ENCODE measurements at regions not wholly inside any gene's neighbourhood (a gene's known extent, or its start where the extent isn't known, plus 50 kb on each side); places are given as distances from the start of the nearest gene placed in this dataset.

GRCh38 chr5:167985373-167985772 is 306.1 kb upstream of the WWC1 start:
- ChIA-PET CTCF (no interaction called here), POLR2A (no interaction called here)
- Mint-ChIP-seq H3K27me3 (peaks cover 7% of the 10 kb centered on the region), H3K9me3 (ENCODE audit: low read depth) (peaks cover 3% of the 10 kb centered on the region), H3K27ac (no peak overlapping the region), H3K4me3 (no peak overlapping the region), H3K4me1 (no peaks in the 10 kb centered on the region), H3K36me3 (ENCODE audit: low read depth) (no peaks in the 10 kb centered on the region)
- ATAC-seq (no peak), DNase-seq (no peak)
- intact Hi-C loops (cut with DNase I, micrococcal nuclease) = no loop called here

GRCh38 chr5:167987490-167988280 is 303.8 kb upstream of the WWC1 start:
- Mint-ChIP-seq H3K36me3 (ENCODE audit: low read depth) (no peaks in the 10 kb centered on the region), H3K4me1 (no peaks in the 10 kb centered on the region), H3K9me3 (ENCODE audit: low read depth) (no peaks in the 10 kb centered on the region), H3K4me3 (no peak overlapping the region), H3K27me3 (peaks cover 7% of the 10 kb centered on the region), H3K27ac (no peak overlapping the region)
- intact Hi-C loops (cut with DNase I, micrococcal nuclease) = no loop called here
- ATAC-seq (no peak), DNase-seq (no peak)
- ChIA-PET CTCF (no interaction called here), POLR2A (no interaction called here)

- H3K4me1 Mint-ChIP-seq = no peaks in the 10 kb centered on the region
- ATAC-seq = no peak
- H3K27me3 Mint-ChIP-seq = peaks cover 3% of the 10 kb centered on the region
- H3K4me3 Mint-ChIP-seq = no peak overlapping the region
- CTCF ChIA-PET = interaction anchor here (0.8 kb wide), 1 partner anchor 294 kb away, joined by 4 read pairs; no protein-coding TSS in a partner anchor
- no peak overlapping the region for H3K27ac Mint-ChIP-seq
- DNase-seq = no peak
- POLR2A ChIA-PET = no interaction called here
- H3K9me3 Mint-ChIP-seq (ENCODE audit: low read depth) = no peaks in the 10 kb centered on the region
- H3K36me3 Mint-ChIP-seq (ENCODE audit: low read depth) = no peaks in the 10 kb centered on the region
- intact Hi-C loops (cut with DNase I, micrococcal nuclease) = no loop called here
Observed at GRCh38 chr5:167992868-167993267, 298.6 kb upstream of the WWC1 start.

GRCh38 chr5:167993771-167994170 is 297.7 kb upstream of the WWC1 start:
- Mint-ChIP-seq H3K4me3 (no peak overlapping the region), H3K9me3 (ENCODE audit: low read depth) (no peaks in the 10 kb centered on the region), H3K36me3 (ENCODE audit: low read depth) (no peaks in the 10 kb centered on the region), H3K4me1 (no peaks in the 10 kb centered on the region), H3K27ac (no peak overlapping the region), H3K27me3 (no peaks in the 10 kb centered on the region)
- DNase-seq (no peak), ATAC-seq (no peak)
- ChIA-PET POLR2A (no interaction called here), CTCF (interaction anchor here (0.8 kb wide), 1 partner anchor 294 kb away, joined by 4 read pairs; no protein-coding TSS in a partner anchor)
- intact Hi-C loops (cut with DNase I, micrococcal nuclease) = no loop called here

- Mint-ChIP-seq H3K9me3 (ENCODE audit: low read depth) (no peaks in the 10 kb centered on the region), H3K4me3 (no peak overlapping the region), H3K27me3 (no peaks in the 10 kb centered on the region), H3K36me3 (ENCODE audit: low read depth) (no peaks in the 10 kb centered on the region), H3K27ac (no peak overlapping the region), H3K4me1 (no peaks in the 10 kb centered on the region)
- intact Hi-C loops (cut with DNase I, micrococcal nuclease) = no loop called here
- ChIA-PET POLR2A (no interaction called here), CTCF (no interaction called here)
- DNase-seq (no peak), ATAC-seq (no peak)
Observed at GRCh38 chr5:167995844-167996425, 295.5 kb upstream of the WWC1 start.

GRCh38 chr5:167998148-167998767 is 293.2 kb upstream of the WWC1 start:
- Mint-ChIP-seq H3K27ac (no peak overlapping the region), H3K4me3 (no peak overlapping the region), H3K27me3 (no peaks in the 10 kb centered on the region), H3K9me3 (ENCODE audit: low read depth) (no peaks in the 10 kb centered on the region), H3K4me1 (no peaks in the 10 kb centered on the region), H3K36me3 (ENCODE audit: low read depth) (no peaks in the 10 kb centered on the region)
- DNase-seq (no peak), ATAC-seq (no peak)
- POLR2A ChIA-PET = no interaction called here
- CTCF ChIA-PET = no interaction called here
- intact Hi-C loops (cut with DNase I, micrococcal nuclease) = no loop called here

- Mint-ChIP-seq H3K27ac (no peak overlapping the region), H3K4me3 (no peak overlapping the region), H3K9me3 (ENCODE audit: low read depth) (no peaks in the 10 kb centered on the region), H3K27me3 (peaks cover under 1% of the 10 kb centered on the region), H3K4me1 (no peaks in the 10 kb centered on the region), H3K36me3 (ENCODE audit: low read depth) (no peaks in the 10 kb centered on the region)
- CTCF ChIA-PET = no interaction called here
- POLR2A ChIA-PET = no interaction called here
- intact Hi-C loops (cut with DNase I, micrococcal nuclease) = no loop called here
- ATAC-seq (no peak), DNase-seq (no peak)
Observed at GRCh38 chr5:167999182-167999581, 292.3 kb upstream of the WWC1 start.

- no peak overlapping the region for H3K4me3 Mint-ChIP-seq
- ChIA-PET POLR2A (no interaction called here), CTCF (no interaction called here)
- no peaks in the 10 kb centered on the region for H3K4me1 Mint-ChIP-seq
- no peaks in the 10 kb centered on the region for H3K36me3 Mint-ChIP-seq (ENCODE audit: low read depth)
- ATAC-seq (no peak), DNase-seq (no peak)
- no peaks in the 10 kb centered on the region for H3K9me3 Mint-ChIP-seq (ENCODE audit: low read depth)
- no peak overlapping the region for H3K27ac Mint-ChIP-seq
- intact Hi-C loops (cut with DNase I, micrococcal nuclease) = no loop called here
- H3K27me3 Mint-ChIP-seq = peaks cover 2% of the 10 kb centered on the region
Observed at GRCh38 chr5:168001318-168001717, 290.1 kb upstream of the WWC1 start.

- Mint-ChIP-seq H3K36me3 (ENCODE audit: low read depth) (no peaks in the 10 kb centered on the region), H3K4me1 (no peaks in the 10 kb centered on the region), H3K4me3 (no peak overlapping the region), H3K27me3 (peaks cover 2% of the 10 kb centered on the region), H3K9me3 (ENCODE audit: low read depth) (no peaks in the 10 kb centered on the region), H3K27ac (no peak overlapping the region)
- no peak for DNase-seq
- POLR2A ChIA-PET = no interaction called here
- CTCF ChIA-PET = no interaction called here
- intact Hi-C loops (cut with DNase I, micrococcal nuclease) = no loop called here
- no peak for ATAC-seq
Observed at GRCh38 chr5:168002116-168002515, 289.3 kb upstream of the WWC1 start.

GRCh38 chr5:168005093-168005492 is 286.4 kb upstream of the WWC1 start:
- peaks cover 2% of the 10 kb centered on the region for H3K27me3 Mint-ChIP-seq
- H3K36me3 Mint-ChIP-seq (ENCODE audit: low read depth) = no peaks in the 10 kb centered on the region
- CTCF ChIA-PET = no interaction called here
- no peak for DNase-seq
- H3K27ac Mint-ChIP-seq = no peak overlapping the region
- no peaks in the 10 kb centered on the region for H3K4me1 Mint-ChIP-seq
- H3K4me3 Mint-ChIP-seq = no peak overlapping the region
- no peak for ATAC-seq
- POLR2A ChIA-PET = no interaction called here
- H3K9me3 Mint-ChIP-seq (ENCODE audit: low read depth) = no peaks in the 10 kb centered on the region
- intact Hi-C loops (cut with DNase I, micrococcal nuclease) = no loop called here

- H3K27me3 Mint-ChIP-seq = peaks cover 2% of the 10 kb centered on the region
- no peaks in the 10 kb centered on the region for H3K4me1 Mint-ChIP-seq
- ChIA-PET CTCF (interaction anchor here (0.5 kb wide), 1 partner anchor 261 kb away, joined by 3 read pairs; no protein-coding TSS in a partner anchor), POLR2A (no interaction called here)
- no peak for DNase-seq
- intact Hi-C loops (cut with DNase I, micrococcal nuclease) = no loop called here
- no peaks in the 10 kb centered on the region for H3K36me3 Mint-ChIP-seq (ENCODE audit: low read depth)
- no peak overlapping the region for H3K4me3 Mint-ChIP-seq
- no peak overlapping the region for H3K27ac Mint-ChIP-seq
- no peak for ATAC-seq
- no peaks in the 10 kb centered on the region for H3K9me3 Mint-ChIP-seq (ENCODE audit: low read depth)
Observed at GRCh38 chr5:168005936-168006335, 285.5 kb upstream of the WWC1 start.

GRCh38 chr5:168006456-168007130 is 284.9 kb upstream of the WWC1 start:
- CTCF ChIA-PET = no interaction called here
- DNase-seq (no peak), ATAC-seq (no peak)
- POLR2A ChIA-PET = no interaction called here
- Mint-ChIP-seq H3K27me3 (peaks cover 2% of the 10 kb centered on the region), H3K4me1 (no peaks in the 10 kb centered on the region), H3K27ac (no peak overlapping the region), H3K4me3 (no peak overlapping the region), H3K36me3 (ENCODE audit: low read depth) (no peaks in the 10 kb centered on the region), H3K9me3 (ENCODE audit: low read depth) (no peaks in the 10 kb centered on the region)
- intact Hi-C loops (cut with DNase I, micrococcal nuclease) = no loop called here
